HEK293 (cell line): ENCODE measurements at regions not wholly inside any gene's neighbourhood (a gene's known extent, or its start where the extent isn't known, plus 50 kb on each side); places are given as distances from the start of the nearest gene placed in this dataset.

Experiments used
- MYNN ChIP-seq: fragments of 450-650 bp; formaldehyde crosslinking; IDR thresholded peaks from 2 replicates; pipeline ENCODE4 v1.5.1; 2016; ENCODE audit warnings: missing biosample characterization, missing genetic modification characterization, borderline replicate concordance
- ZBTB1 ChIP-seq: fragments of 450-650 bp; formaldehyde crosslinking; IDR thresholded peaks from 2 replicates; pipeline ENCODE4 v1.5.1; 2016; ENCODE audit warnings: missing biosample characterization, missing genetic modification characterization
- ZBTB21 ChIP-seq: fragments of 450-650 bp; formaldehyde crosslinking; IDR thresholded peaks from 2 replicates; pipeline ENCODE4 v1.5.1; 2017; ENCODE audit warnings: missing biosample characterization, missing genetic modification characterization
- ZEB2 ChIP-seq: fragments of 450-650 bp; formaldehyde crosslinking; IDR thresholded peaks from 2 replicates; pipeline ENCODE4 v1.5.1; 2016; ENCODE audit warnings: missing biosample characterization, missing genetic modification characterization
- ZNF266 ChIP-seq: fragments of 450-650 bp; formaldehyde crosslinking; IDR thresholded peaks from 2 replicates; pipeline ENCODE4 v1.5.1; 2016; ENCODE audit warnings: missing biosample characterization, missing genetic modification characterization, low read depth
- ZNF311 ChIP-seq: fragments of 450-650 bp; formaldehyde crosslinking; IDR thresholded peaks from 2 replicates; pipeline ENCODE4 v1.5.1; 2017; ENCODE audit warnings: missing biosample characterization, missing genetic modification characterization, borderline replicate concordance
- ZNF585B ChIP-seq: fragments of 450-650 bp; formaldehyde crosslinking; IDR thresholded peaks from 2 replicates; pipeline ENCODE4 v1.5.1; 2016; ENCODE audit warnings: missing biosample characterization, missing genetic modification characterization
- ZNF623 ChIP-seq: fragments of 450-650 bp; formaldehyde crosslinking; IDR thresholded peaks from 2 replicates; pipeline ENCODE4 v1.5.1; 2016; ENCODE audit warnings: missing biosample characterization, missing genetic modification characterization
- ZNF76 ChIP-seq: fragments of 450-650 bp; formaldehyde crosslinking; IDR thresholded peaks from 2 replicates; pipeline ENCODE4; 2016; ENCODE audit warnings: low read depth, missing biosample characterization, missing genetic modification characterization, borderline replicate concordance
- TF ChIP-seq, protein P1 (sequence below): fragments of 450-650 bp; formaldehyde crosslinking; IDR thresholded peaks from 2 replicates; pipeline ENCODE4 v1.5.1; 2016; ENCODE audit warnings: missing biosample characterization, missing genetic modification characterization
- TF ChIP-seq, protein P2 (sequence below): fragments of 450-650 bp; formaldehyde crosslinking; IDR thresholded peaks from 2 replicates; pipeline ENCODE4 v1.5.1; 2016; ENCODE audit warnings: missing biosample characterization, missing genetic modification characterization
- TF ChIP-seq, protein P3 (sequence below): fragments of 450-650 bp; formaldehyde crosslinking; IDR thresholded peaks from 2 replicates; pipeline ENCODE4 v1.5.1; 2016; ENCODE audit warnings: missing biosample characterization, missing genetic modification characterization

DNA sequence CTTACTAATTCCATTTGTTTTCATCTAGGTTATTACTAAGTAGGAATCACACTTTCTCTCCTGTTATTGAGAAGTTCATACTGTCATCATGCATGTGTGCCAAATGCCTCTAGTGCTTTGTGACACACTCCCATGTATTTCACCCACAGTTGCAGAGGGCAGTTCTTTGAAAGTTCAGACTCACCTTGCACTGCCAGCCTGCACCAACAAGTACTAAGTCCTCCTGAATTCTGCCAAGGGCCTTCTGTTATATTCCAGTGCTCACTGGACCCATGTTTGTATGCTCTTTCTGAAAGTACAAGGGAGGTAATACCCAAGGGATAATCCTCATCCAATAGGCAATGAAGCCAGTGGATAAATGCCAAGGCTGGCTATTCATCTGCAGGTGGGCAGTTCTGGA is 136.6 kb upstream of the ARPP21 start:
- TF ChIP-seq, protein P1, sequence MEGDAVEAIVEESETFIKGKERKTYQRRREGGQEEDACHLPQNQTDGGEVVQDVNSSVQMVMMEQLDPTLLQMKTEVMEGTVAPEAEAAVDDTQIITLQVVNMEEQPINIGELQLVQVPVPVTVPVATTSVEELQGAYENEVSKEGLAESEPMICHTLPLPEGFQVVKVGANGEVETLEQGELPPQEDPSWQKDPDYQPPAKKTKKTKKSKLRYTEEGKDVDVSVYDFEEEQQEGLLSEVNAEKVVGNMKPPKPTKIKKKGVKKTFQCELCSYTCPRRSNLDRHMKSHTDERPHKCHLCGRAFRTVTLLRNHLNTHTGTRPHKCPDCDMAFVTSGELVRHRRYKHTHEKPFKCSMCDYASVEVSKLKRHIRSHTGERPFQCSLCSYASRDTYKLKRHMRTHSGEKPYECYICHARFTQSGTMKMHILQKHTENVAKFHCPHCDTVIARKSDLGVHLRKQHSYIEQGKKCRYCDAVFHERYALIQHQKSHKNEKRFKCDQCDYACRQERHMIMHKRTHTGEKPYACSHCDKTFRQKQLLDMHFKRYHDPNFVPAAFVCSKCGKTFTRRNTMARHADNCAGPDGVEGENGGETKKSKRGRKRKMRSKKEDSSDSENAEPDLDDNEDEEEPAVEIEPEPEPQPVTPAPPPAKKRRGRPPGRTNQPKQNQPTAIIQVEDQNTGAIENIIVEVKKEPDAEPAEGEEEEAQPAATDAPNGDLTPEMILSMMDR (tag by site-specific recombination): no peak
- TF ChIP-seq ZNF266 (tag by site-specific recombination): no peak
- TF ChIP-seq MYNN (tag by site-specific recombination): no peak
- no peak for TF ChIP-seq ZNF585B (tag by site-specific recombination)
- TF ChIP-seq ZNF76 (tag by site-specific recombination): no peak
- no peak for TF ChIP-seq ZBTB21 (tag by site-specific recombination)
- TF ChIP-seq ZEB2: no peak
- TF ChIP-seq ZNF623 (tag by site-specific recombination): no peak
- TF ChIP-seq, protein P2, sequence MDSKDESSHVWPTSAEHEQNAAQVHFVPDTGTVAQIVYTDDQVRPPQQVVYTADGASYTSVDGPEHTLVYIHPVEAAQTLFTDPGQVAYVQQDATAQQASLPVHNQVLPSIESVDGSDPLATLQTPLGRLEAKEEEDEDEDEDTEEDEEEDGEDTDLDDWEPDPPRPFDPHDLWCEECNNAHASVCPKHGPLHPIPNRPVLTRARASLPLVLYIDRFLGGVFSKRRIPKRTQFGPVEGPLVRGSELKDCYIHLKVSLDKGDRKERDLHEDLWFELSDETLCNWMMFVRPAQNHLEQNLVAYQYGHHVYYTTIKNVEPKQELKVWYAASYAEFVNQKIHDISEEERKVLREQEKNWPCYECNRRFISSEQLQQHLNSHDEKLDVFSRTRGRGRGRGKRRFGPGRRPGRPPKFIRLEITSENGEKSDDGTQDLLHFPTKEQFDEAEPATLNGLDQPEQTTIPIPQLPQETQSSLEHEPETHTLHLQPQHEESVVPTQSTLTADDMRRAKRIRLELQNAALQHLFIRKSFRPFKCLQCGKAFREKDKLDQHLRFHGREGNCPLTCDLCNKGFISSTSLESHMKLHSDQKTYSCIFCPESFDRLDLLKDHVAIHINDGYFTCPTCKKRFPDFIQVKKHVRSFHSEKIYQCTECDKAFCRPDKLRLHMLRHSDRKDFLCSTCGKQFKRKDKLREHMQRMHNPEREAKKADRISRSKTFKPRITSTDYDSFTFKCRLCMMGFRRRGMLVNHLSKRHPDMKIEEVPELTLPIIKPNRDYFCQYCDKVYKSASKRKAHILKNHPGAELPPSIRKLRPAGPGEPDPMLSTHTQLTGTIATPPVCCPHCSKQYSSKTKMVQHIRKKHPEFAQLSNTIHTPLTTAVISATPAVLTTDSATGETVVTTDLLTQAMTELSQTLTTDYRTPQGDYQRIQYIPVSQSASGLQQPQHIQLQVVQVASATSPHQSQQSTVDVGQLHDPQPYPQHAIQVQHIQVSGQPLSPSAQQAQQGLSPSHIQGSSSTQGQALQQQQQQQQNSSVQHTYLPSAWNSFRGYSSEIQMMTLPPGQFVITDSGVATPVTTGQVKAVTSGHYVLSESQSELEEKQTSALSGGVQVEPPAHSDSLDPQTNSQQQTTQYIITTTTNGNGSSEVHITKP (tag by site-specific recombination): no peak
- TF ChIP-seq, protein P3, sequence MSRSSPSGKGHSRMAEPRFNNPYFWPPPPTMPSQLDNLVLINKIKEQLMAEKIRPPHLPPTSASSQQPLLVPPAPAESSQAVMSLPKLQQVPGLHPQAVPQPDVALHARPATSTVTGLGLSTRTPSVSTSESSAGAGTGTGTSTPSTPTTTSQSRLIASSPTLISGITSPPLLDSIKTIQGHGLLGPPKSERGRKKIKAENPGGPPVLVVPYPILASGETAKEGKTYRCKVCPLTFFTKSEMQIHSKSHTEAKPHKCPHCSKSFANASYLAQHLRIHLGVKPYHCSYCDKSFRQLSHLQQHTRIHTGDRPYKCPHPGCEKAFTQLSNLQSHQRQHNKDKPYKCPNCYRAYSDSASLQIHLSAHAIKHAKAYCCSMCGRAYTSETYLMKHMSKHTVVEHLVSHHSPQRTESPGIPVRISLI: no peak
- no peak for TF ChIP-seq ZNF311 (tag by site-specific recombination)
- TF ChIP-seq ZBTB1: no peak
